ENCODE measurements at regions not wholly inside any gene's neighbourhood (a gene's known extent, or its start where the extent isn't known, plus 50 kb on each side); places are given as distances from the start of the nearest gene placed in this dataset.

- Histone ChIP-seq H3K27ac (ENCODE audit: low read depth in 1 of 2, low read length in 2 of 2) (no peak overlapping the region), H3K9me3 (ENCODE audit: control insufficient read depth in 1 of 2, insufficient read depth in 1 of 2, low read length in 2 of 2) (no peaks in the 10 kb centered on the region), H3K4me1 (ENCODE audit: insufficient read depth, low read length) (no peaks in the 10 kb centered on the region), H3K4me3 (ENCODE audit: low read length) (no peak overlapping the region), H3K36me3 (ENCODE audit: insufficient read depth, low read length) (no peaks in the 10 kb centered on the region), H3K27me3 (ENCODE audit: control insufficient read depth in 1 of 2, insufficient read depth in 2 of 2, low read length in 2 of 2) (peaks cover 0 to 12% of the 10 kb centered on the region in 2 experiments)
- CTCF ChIA-PET, result interaction anchor here (0.8 kb wide), 1 partner anchor 10 kb away, joined by 4 read pairs; no protein-coding TSS in a partner anchor
- H3K9me3 Mint-ChIP-seq, result no peaks in the 10 kb centered on the region
- H3K36me3 Mint-ChIP-seq (ENCODE audit: low read depth), result no peaks in the 10 kb centered on the region
- POLR2A ChIA-PET, result no interaction called here
- DNase-seq, result no peak
- no peak overlapping the region for H3K27ac Mint-ChIP-seq
- no peaks in the 10 kb centered on the region for H3K4me1 Mint-ChIP-seq (ENCODE audit: low read depth)
- TF ChIP-seq, protein P1, sequence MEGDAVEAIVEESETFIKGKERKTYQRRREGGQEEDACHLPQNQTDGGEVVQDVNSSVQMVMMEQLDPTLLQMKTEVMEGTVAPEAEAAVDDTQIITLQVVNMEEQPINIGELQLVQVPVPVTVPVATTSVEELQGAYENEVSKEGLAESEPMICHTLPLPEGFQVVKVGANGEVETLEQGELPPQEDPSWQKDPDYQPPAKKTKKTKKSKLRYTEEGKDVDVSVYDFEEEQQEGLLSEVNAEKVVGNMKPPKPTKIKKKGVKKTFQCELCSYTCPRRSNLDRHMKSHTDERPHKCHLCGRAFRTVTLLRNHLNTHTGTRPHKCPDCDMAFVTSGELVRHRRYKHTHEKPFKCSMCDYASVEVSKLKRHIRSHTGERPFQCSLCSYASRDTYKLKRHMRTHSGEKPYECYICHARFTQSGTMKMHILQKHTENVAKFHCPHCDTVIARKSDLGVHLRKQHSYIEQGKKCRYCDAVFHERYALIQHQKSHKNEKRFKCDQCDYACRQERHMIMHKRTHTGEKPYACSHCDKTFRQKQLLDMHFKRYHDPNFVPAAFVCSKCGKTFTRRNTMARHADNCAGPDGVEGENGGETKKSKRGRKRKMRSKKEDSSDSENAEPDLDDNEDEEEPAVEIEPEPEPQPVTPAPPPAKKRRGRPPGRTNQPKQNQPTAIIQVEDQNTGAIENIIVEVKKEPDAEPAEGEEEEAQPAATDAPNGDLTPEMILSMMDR (IDR thresholded peaks at IDR 0.05), result no peak
- ATAC-seq (ENCODE audit: poor library complexity), result no peak
- intact Hi-C loops (cut with DNase I, micrococcal nuclease), result no loop called here
- H3K4me3 Mint-ChIP-seq, result no peak overlapping the region
- H3K27me3 Mint-ChIP-seq, result peaks cover 26% of the 10 kb centered on the region
These were observed 111.9 kb upstream of the TSC22D2 start for GRCh38 chr3:150296123-150296735.

DNA sequence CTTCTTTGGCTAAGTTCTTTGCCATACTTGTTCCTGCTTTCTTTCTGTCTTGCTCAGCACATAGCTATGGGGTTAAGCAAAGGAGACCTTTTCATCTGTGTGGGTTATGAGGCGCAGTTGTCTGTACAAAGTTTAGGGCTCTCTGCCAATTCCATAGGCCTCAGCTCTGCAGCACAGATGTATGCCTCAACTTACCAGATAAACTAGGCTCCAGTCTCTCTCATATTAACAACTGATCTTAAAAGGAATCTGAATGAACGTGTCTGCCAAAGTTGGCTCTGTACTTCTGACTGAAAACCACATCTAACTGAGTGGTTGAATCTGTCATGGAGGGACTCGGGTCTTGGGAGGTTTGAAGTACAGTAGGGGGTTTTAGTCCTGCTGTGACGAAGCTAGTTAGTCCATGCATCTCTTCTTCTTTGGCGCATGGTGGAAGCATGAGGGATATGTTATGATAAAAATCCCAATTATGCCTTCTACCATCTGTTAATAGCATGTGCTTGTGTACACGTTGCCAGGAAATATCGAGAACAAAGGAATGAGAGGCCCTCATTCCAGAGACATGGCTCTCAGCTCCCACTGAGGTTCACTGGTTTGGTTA, 114.6 kb upstream of the TSC22D2 start:
- Histone ChIP-seq H3K4me3 (ENCODE audit: low read length) (no peak overlapping the region), H3K36me3 (ENCODE audit: insufficient read depth, low read length) (no peaks in the 10 kb centered on the region), H3K4me1 (ENCODE audit: insufficient read depth, low read length) (no peaks in the 10 kb centered on the region), H3K9me3 (ENCODE audit: control insufficient read depth in 1 of 2, insufficient read depth in 1 of 2, low read length in 2 of 2) (no peaks in the 10 kb centered on the region), H3K27ac (ENCODE audit: low read depth in 1 of 2, low read length in 2 of 2) (no peak overlapping the region), H3K27me3 (ENCODE audit: control insufficient read depth in 1 of 2, insufficient read depth in 2 of 2, low read length in 2 of 2) (peaks cover 0 to 15% of the 10 kb centered on the region in 2 experiments)
- TF ChIP-seq, protein P1 (IDR thresholded peaks at IDR 0.05), result no peak
- ATAC-seq (ENCODE audit: poor library complexity), result no peak
- intact Hi-C loops (cut with DNase I, micrococcal nuclease), result no loop called here
- Mint-ChIP-seq H3K27me3 (peaks cover 27% of the 10 kb centered on the region), H3K4me3 (no peak overlapping the region), H3K36me3 (ENCODE audit: low read depth) (no peaks in the 10 kb centered on the region), H3K4me1 (ENCODE audit: low read depth) (no peaks in the 10 kb centered on the region), H3K9me3 (no peaks in the 10 kb centered on the region), H3K27ac (no peak overlapping the region)
- ChIA-PET CTCF (no interaction called here), POLR2A (interaction anchor here (0.6 kb wide), 1 partner anchor 162 kb away, joined by 3 read pairs; no protein-coding TSS in a partner anchor)
- no peak for DNase-seq

DNA sequence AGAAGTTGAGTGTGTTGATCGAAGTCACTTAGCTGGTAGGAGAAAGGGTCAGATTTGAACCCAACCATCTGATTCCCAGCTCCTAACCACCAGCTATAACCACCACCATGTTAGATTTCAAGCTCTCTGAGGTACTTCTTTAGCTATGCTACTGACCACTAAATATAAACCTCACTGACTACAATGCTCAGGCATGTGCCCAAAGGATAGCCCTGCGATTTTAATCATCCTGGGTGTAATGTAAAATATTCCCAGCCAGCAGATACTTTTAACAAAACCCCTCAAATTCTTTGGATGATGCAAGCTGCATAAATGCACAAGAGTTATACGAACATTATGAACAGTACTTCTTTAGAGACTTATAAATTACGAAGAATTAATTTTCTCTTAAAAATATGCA, 115.2 kb upstream of the TSC22D2 start:
- DNase-seq (no peak), ATAC-seq (ENCODE audit: poor library complexity) (no peak)
- Histone ChIP-seq H3K27me3 (ENCODE audit: control insufficient read depth in 1 of 2, insufficient read depth in 2 of 2, low read length in 2 of 2) (peaks cover 0 to 15% of the 10 kb centered on the region in 2 experiments), H3K4me1 (ENCODE audit: insufficient read depth, low read length) (no peaks in the 10 kb centered on the region), H3K27ac (ENCODE audit: low read depth in 1 of 2, low read length in 2 of 2) (no peak overlapping the region), H3K36me3 (ENCODE audit: insufficient read depth, low read length) (no peaks in the 10 kb centered on the region), H3K4me3 (ENCODE audit: low read length) (no peak overlapping the region), H3K9me3 (ENCODE audit: control insufficient read depth in 1 of 2, insufficient read depth in 1 of 2, low read length in 2 of 2) (no peaks in the 10 kb centered on the region)
- CTCF ChIA-PET, result no interaction called here
- Mint-ChIP-seq H3K4me1 (ENCODE audit: low read depth) (no peaks in the 10 kb centered on the region), H3K27ac (no peak overlapping the region), H3K9me3 (no peaks in the 10 kb centered on the region), H3K4me3 (no peak overlapping the region), H3K36me3 (ENCODE audit: low read depth) (no peaks in the 10 kb centered on the region), H3K27me3 (peaks cover 27% of the 10 kb centered on the region)
- POLR2A ChIA-PET, result no interaction called here
- intact Hi-C loops (cut with DNase I, micrococcal nuclease), result no loop called here
- TF ChIP-seq, protein P1 (IDR thresholded peaks at IDR 0.05), result no peak
